Activated naive CD4-positive, alpha-beta T cell (primary cell): ENCODE measurements at regions not wholly inside any gene's neighbourhood (a gene's known extent, or its start where the extent isn't known, plus 50 kb on each side); places are given as distances from the start of the nearest gene placed in this dataset.

Experiments used
- DNase-seq, 4 experiments: peaks; one replicate each; lab custom pipeline; 2025; lab: John Stamatoyannopoulos, UW

DNA sequence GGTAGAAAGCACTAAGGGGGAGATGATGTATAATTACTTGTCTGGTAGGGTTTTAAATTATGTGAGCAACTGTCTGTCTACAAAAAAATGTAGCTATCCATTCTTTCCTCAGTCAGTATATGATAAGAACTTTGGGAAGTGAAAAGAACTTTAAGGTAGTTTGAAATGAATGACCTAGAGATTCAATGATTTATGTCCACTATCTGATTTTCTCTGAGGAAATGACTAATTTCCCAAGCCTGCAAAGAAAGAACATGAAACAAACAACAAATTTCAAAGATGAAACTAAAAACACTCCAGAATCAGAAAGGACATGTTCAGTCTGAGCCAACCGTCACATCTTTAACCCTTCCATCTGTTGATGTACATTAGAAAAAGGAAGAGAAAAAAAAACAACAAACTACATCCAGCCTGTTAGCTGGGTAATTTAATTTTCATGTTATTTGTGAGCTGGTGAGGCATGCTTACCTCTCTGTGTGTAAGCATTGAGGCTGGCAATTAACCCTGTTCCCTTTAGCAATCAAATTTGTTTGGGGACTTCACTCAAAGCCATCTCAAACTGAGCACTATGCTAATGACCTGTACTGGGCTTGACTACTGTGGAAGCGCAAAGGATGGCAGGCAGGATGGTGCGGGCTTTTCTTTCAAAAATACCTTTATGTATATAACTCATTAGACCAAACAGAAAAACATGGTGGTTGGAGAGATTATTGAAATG is 220.1 kb downstream of the TUSC7 start:
- DNase-seq, result no peak

DNA sequence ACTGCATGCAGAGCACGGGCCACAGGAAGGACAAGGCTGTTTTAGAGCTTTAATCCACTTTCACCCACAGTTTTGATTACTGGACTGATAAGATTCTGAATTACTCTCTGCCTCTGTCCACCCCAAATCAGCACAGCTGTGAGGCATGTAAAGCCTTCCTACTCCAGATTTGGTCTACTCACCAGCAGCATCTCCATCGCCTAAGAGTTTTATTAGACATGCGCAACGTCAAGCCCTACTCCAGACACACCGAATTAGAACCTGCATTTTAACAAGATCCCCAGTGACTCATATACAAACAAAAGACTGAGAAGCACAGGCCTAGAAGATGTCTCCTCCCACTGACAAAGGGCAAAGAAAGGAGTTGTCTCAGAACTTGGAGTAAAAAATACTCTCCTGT is 221.2 kb downstream of the TUSC7 start:
- DNase-seq, result no peak

DNA sequence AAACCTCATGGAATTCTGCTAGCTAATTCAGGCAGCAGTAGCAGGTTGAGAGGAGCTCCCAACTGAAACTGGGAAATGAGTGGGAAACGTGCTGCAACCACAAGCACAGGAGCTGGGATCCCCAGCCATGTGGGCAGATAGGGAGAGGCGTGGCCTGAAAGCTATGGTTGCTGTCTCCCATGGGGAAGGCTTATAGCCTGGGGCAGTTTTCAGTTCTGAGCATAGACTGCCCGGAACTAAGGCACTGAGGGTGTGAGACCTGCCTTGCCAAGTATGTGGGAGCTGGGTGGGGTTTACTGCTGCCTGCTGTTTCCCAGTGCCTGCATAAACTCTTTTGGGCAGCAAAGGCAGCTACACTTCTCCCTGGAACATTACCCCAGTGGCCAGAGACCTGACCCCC is 229.5 kb downstream of the TUSC7 start:
- DNase-seq, result no peak

DNA sequence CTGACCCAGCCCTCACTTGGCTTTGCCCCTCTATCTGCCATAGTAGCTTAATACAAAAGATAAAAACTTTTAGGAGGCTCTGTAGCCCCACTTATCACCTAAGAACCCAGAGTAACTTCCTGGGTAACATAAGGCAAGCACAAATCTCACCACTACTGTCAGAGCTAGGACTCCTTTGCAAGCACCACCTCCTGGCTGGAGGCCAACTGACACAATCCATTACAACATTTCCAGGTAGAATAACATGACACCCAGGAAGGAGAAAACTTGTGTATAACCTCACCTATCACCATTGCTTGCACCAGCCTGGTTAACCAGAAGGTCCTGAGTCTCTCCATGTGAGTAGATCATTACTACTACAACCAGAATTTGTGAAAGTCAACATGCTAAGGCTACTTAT is 230.0 kb downstream of the TUSC7 start:
- no peak for DNase-seq

DNA sequence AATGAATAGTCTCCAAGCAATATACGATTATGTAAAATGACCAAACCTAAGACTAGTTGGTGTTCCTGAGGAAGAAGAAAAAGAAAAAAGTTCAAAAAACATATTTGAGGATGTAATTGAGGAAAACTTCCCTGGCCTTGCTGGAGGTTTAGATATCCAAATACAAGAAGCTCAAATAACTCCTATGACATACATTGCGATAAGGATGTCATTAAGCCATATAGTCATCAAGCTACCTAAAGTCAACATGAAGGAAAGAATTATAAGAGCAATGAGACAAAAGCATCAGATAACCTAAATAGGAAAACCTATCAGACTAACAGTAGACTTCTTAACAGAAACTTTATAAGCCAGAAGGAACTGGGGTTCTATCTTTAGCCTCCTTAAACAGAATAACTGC is 231.1 kb downstream of the TUSC7 start:
- DNase-seq, result no peak

DNA sequence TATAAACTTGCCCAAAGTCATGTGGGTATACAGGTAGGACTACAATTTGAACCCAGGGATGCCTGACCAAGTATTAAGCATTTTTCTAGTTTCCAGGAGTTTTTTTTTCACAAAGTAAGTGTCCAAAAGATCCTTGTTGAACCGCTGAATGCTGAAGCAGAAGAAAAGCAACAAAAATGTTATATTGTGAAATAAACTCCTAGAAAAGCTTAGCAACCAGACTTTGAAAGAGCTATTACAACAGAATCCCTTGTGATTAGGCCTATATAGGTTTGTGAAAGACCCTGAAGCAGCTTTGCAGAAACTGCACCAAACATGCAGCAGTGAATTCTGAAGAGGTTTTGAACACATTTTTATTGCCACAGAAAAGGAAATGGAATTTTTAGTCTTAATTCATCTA is 236.8 kb downstream of the TUSC7 start:
- no peak for DNase-seq

DNA sequence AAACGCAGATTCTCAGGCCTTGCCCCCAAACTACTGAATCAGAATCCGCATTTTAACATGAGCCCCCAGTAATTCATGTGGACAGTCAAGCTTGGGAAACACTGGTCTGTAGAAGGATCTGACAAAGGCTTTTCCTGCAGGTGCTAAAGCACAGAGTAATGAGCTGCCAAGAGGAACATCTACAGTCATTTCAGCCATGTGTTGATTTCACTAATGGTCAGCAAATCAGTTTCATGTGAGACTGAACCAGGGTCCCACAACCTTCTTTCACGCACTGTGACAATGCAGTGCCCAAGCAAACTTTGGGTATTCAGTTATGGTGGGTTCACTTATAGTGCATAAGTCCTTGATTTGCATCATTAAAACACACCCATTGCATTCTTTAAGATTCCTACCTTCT is 237.6 kb downstream of the TUSC7 start:
- no peak for DNase-seq

DNA sequence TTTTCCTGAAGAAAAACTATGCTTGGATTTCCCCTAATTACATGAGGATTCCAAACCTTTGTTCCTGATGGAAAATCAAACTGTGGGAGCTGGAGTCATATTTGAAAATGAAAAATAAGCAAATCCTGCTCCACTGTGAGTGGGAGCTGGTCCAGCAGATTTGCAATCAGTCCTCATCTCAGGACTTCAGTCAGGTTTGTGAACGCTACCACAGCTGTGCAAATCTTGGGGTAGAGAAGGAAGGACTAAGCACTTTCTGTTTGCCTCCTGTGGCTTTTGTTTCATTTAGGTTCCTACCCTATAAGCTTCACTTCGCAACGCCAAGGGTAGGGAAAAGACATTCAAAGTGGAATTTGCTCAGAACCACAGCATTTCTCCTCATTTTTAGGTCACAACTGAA is 238.2 kb downstream of the TUSC7 start:
- DNase-seq, result no peak

DNA sequence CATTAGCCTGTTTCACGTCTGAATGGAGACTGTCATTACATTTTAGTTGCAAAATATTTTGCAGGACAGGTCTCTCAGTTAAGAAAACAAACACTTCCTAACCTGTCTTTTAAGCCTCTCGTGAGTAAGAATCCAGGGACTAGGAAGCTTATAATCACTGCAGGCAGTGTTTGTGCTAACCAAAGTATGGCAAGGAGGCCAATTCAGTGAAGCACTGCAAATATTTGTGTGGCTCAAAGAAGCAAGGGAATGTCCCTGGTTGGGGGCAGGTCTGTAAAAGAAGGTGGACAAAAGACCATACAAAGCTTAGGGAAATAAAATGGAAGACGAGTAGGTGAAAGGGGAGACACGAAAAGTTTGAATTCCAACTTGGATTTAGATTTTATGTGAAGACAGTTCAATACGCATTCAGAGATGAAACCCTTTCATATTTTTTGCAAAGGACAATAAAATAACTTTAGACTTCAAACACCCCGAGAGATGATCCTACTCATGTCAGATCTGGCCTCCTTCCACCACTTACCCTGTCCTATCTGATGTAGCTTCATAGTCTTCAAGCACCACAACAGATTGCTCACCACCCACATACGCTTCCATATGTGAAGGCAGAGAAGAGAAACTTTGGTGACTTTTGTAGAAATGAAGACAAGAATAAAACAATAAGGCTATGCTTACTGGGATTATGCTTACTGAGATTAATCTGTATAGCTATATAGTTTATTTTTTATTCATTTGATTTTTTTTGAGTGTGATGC is 240.9 kb downstream of the TUSC7 start:
- no peak for DNase-seq

DNA sequence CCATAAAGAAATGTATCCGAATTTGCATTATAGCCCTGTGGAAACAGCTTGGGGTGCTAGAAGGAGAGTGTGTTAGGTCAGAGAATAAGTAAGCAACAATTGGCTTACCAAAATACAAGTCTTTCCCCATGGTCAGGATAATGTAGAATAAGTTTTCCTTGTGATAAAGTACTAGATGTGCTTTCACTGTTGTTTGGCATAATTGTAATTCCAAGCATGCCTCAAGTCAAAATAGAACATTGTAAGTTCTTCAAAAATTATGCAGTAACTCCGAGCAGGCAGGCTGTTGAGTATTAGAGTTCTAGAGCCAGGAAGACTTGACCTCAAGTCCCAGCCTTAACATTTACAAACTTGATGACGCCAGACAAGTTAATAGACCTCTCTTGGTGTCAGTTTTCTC is 242.0 kb downstream of the TUSC7 start:
- no peak for DNase-seq

DNA sequence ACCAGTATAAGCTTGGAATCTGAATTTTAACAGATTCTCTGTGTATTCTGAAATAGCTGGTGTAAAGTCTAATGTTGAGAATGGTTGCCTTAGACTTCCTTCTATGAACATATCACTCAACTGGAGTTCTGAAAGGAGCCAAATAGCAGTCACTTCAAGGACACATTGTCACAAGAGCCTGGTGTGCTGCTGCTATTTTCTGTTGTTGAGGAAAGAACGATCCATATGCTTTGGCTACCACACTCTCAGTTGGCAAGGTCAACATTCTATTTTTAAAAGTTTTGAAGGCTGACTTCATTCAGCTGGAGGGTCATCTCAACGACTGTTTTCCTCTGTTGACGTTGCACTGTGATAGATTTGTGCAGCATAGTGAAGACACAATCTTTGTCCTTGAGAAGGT is 248.7 kb downstream of the TUSC7 start:
- DNase-seq, result no peak

DNA sequence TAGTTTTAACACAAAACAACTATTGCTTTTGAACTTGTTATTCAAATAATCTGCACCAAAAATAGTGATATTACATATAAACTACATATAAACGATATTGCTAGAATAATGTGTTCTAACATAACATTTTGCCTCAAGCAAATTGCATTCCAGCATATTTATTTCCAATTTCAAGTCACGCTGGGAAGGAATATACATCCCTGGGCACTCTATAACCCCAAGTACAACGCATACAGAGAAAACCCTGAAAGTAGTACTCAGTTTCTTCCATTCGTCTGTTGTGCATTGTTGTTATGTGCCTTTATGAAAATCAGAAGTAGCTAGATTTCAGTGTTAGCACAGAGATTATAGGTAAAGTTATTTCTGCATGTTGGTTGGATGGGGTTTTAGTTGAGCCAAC is 251.5 kb downstream of the TUSC7 start:
- DNase-seq, result no peak

DNA sequence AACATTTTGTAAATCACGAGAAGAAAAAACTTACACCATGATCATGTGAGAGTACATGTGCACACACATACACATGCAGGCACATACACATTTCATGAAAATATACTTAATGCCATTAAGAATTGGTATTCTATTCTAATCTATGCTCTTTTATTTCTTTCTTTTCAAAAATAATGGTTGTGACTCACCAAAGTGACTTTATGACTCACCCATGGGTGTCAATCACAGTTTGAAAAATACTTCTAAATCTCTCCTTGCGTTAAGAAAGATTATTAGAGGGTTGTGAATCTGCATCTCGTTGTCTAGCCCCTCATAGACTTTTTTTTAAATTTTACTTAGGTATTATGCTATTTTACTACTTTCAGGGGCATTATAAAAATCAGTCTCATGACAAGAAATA is 254.2 kb downstream of the TUSC7 start:
- DNase-seq, result no peak

DNA sequence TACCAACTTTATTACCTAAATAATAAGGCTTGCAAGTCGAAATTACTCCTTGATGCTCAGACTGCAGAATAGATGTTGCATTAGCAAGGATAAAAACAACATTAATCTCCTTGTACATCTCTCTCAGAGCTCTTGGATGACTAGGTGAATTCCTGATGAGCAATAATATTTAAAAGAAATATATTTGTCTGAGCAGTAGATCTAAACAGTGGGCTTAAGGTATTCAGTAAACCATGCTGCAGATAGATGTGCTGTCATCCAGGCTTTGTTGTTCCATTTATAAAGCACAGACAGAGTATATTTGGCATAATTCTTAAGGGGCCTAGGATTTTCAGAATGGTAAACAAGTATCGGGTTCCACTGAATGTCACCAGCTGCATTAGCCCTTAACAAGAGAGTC is 257.1 kb downstream of the TUSC7 start:
- DNase-seq, result no peak

DNA sequence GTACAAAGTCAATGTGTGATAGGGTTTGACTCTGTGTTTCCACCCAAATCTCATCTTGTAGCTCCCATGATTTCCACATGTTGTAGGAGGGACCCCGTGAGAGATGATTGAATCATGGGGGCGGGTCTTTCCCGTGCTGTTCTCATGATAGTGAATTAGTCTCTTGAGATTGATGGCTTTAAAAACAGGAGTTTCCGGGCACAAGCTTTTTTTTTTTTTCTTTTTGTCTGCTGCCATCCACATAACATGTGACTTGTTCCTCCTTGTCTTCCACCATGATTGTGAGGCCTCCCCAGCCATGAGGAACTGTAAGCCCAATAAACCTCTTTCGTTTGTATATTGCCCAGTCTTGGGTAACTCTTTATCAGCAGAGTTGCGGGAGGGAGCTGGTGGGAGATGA is 259.6 kb downstream of the TUSC7 start:
- no peak for DNase-seq

DNA sequence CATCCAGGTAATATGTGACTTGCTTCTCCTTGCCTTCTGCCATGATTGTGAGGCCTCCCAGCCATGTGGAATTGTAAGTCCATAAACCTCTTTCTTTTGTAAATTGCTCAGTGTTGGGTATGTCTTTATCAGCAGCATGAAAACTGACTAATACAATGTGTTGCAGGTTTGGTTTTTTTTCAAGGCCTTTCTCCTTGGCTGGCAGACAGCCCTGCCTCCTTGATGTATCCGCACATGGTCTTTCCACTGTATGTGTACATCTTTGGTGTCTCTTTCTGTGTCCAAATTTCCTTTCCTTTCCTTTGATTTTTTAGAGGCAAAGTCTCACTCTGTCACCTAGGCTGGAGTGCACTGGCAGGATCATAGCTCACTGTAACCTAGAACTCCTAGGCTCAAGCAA is 260.1 kb downstream of the TUSC7 start:
- no peak for DNase-seq

DNA sequence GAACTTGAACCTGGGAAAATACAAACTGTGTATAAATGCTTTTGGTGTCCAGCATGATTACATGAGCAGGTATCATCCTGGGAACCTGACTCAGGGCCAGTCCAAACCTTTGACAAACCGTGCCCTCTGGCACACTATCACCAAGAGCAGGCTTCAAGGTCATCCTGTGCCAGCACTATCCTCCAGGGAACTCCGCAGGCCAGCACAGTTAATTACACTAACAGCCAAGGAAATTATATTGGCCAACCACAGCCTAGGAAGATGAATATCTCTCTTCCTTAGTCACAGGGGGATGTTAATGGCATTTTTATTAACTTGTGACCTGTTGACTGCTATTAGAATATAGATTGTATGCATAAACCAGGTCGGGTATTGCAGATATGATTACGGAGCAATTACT is 262.0 kb downstream of the TUSC7 start:
- no peak for DNase-seq

DNA sequence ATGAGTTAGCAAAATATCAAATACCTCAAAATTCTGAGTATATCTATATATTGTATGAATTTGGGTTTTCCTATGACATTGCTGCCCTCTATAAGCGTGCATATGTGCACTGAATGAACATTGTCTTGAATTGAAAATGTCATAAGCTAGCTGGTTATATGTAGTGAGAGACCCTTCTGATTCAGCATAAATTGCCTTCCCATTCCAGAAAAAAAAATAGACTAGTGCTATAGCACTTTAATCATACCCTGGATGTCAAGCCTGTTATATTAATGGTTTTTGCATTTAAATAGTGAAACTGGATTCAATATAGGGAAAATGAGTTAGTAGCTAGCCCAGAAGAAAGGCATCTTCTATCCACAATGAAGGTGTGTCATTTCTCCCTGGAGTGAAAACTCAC is 265.1 kb downstream of the TUSC7 start:
- DNase-seq, result no peak

DNA sequence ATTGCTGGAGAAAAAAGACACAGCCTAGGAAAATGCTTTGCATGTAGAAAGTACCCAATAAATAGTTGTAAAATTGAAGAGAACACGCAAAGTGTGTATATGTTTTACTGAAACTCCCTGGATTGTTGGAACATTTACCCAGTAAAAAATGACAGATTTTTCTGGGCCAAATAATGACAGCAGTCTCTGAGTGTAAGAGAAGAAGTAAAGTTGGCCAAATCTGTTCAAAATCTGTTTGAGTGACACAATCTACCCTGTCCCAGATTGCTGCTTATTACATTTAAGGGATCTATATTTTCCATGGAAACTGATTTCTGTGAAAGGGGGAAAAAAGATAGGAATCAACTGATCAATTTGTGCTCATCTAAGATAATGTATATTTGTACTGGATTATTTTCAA is 267.9 kb downstream of the TUSC7 start:
- no peak for DNase-seq

DNA sequence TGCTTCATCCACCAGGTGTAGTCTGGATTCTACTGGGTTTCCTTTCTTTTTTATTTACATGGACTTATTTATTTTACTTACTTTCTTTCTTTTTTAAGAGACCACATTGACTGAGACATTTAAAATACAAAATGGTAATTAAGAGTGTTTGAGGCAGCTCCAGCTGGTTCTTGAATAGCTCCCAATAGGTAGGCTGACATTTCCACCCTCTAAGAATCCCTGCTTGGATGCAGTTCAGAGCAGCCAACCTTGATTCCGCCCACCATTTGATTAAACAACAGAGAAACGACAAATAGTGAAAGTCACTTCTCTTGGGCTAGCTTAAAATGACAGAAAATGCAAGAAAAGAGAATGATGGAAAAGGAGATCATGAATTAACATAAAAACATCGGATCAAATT is 270.5 kb downstream of the TUSC7 start:
- DNase-seq, result no peak

DNA sequence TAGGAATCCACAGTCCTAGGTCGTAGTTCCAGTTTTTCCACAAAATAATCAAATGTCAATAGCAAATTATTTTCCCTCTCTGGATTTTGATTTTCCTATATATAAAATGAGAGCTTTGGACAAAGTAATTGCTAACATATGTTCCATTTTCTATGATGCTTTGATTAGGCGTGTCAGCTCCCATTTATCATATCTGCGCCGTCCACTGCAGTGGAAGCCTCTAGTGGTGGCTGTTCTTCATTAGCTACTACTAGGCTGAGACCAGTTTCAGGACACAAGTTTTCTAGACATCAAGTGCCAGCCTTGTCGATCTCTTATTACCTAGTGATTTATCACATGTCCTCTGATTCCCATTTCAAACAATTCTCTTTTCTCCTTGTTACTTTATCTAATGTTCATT is 271.5 kb downstream of the TUSC7 start:
- DNase-seq, result no peak

DNA sequence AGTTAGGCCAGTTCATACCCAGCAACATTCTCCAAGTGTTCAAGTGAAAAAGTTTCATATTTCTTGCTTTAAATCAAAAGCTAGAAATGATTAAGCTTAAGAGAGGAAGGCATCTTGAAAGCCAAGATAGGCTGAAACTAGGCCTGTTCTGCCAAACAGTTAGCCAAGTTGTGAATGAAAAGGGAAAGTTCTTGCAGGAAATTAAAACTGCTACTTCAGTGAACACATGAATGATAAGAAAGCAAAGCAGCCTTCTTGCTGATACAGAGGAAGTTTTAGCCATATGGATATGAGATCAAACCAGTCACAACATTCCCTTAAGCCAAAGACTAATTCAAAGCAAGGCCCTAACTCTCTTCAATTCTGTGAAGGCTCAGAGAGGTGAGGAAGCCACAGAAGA is 274.7 kb downstream of the TUSC7 start:
- DNase-seq, result no peak

DNA sequence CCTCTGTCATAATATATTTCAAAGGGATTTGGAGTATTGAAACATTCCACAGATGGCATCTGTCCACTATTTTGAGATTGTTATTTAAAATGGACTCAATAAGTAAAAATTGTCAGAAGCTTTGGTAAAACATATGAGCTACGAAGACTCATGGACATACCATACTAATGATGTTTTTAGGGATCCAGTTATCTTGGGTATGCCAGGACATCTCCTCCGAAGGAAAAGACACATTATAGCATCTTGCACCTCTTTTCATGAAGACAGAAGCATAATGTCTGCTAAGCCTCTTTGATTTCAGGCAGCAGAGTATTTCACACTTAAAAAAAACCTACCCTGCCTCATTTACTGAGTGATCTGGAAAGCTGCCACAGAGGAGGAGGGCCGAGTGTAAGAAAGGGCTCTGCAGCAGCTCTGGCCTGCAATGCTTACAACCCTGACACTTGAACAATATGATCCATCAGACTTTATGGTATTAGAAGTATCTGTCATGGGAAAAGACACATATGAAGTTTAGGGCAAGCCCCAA is 284.8 kb downstream of the TUSC7 start:
- DNase-seq, result no peak

DNA sequence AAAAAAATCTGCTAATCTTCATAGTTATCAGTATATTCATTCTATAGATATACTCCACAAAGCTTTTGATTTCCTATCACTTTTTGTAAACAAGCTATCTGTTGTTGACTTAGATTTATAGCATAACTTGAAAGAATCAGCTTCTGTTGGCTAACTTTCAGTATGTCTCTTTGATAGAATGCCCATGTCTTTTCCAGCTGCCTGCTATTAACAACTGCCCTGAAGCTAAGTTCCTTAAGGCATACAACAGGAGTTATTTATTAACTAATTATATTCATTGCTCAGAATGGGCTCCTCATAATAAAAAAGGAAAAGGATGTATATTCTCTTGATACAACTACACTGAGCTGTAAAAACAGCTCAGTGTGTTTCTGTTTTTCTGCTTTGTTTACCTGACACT is 293.9 kb downstream of the TUSC7 start:
- no peak for DNase-seq
